GM06990 (cell line): ENCODE measurements at regions not wholly inside any gene's neighbourhood (a gene's known extent, or its start where the extent isn't known, plus 50 kb on each side); places are given as distances from the start of the nearest gene placed in this dataset.

Experiments
- DNase-seq: peaks from one replicate; pipeline ENCODE4 v3.0.0-alpha.2; 2011; ENCODE audit not compliant: insufficient read length; ENCODE audit errors: extremely low read depth
- H3K27me3 ChIP-seq: replicated peaks from 2 replicates; pipeline ENCODE4 v1.6.0; 2011; ENCODE audit warnings: low read length; ENCODE audit not compliant: control insufficient read depth, insufficient read depth
- H3K36me3 ChIP-seq: 2 replicates; pipeline ENCODE4 v1.5.1; 2011; ENCODE audit warnings: low read length; ENCODE audit not compliant: control insufficient read depth, insufficient read depth
- H3K4me3 ChIP-seq: replicated peaks from 2 replicates; pipeline ENCODE4 v1.5.1; 2011; ENCODE audit warnings: low read depth, mild to moderate bottlenecking, control low read depth, low read length
- TF ChIP-seq, protein P1 (sequence below): IDR thresholded peaks from 2 replicates; pipeline ENCODE4 v1.5.1; 2011; ENCODE audit warnings: low read length, control low read depth, mild to moderate bottlenecking, inconsistent platforms; ENCODE audit not compliant: insufficient read depth, poor library complexity, severe bottlenecking

DNA sequence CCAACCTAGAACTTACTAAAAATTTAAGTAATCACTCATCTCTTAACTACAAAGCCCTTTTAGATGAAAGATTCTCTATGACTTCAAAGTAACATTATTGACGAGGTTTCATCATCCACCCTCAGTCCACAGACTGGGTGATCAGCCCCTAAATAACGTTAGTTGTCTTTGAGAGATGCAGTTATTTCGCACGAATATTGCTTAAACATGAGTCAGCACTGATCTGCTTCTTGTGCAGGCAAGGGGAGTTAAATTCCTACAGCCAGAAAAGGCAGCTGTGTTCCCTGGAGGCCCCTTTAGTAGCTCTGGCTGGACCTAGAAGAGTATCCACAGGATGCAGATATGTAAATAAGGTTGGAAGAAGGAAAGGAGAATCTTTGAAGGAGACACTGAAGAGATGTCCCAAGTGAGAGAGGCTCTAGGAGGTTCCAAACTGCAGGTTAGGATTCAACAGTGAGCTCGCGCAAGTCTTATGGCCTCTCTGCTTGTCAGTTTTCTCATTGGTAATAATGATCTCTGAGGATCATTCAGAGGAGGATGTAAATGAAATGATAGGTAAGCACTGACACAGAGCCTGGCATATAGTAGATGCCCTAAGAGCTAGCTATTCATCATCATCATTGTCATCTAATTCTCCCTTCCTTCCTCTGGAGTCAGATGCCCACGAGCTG is 122.2 kb upstream of the MAN2A1 start:
- DNase-seq: no peak
- Histone ChIP-seq H3K27me3 (no peaks in the 10 kb centered on the region; the same call in 1 of the 2 replicates), H3K4me3 (no peak overlapping the region), H3K36me3 (no peaks in the 10 kb centered on the region)
- TF ChIP-seq, protein P1, sequence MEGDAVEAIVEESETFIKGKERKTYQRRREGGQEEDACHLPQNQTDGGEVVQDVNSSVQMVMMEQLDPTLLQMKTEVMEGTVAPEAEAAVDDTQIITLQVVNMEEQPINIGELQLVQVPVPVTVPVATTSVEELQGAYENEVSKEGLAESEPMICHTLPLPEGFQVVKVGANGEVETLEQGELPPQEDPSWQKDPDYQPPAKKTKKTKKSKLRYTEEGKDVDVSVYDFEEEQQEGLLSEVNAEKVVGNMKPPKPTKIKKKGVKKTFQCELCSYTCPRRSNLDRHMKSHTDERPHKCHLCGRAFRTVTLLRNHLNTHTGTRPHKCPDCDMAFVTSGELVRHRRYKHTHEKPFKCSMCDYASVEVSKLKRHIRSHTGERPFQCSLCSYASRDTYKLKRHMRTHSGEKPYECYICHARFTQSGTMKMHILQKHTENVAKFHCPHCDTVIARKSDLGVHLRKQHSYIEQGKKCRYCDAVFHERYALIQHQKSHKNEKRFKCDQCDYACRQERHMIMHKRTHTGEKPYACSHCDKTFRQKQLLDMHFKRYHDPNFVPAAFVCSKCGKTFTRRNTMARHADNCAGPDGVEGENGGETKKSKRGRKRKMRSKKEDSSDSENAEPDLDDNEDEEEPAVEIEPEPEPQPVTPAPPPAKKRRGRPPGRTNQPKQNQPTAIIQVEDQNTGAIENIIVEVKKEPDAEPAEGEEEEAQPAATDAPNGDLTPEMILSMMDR: no peak

DNA sequence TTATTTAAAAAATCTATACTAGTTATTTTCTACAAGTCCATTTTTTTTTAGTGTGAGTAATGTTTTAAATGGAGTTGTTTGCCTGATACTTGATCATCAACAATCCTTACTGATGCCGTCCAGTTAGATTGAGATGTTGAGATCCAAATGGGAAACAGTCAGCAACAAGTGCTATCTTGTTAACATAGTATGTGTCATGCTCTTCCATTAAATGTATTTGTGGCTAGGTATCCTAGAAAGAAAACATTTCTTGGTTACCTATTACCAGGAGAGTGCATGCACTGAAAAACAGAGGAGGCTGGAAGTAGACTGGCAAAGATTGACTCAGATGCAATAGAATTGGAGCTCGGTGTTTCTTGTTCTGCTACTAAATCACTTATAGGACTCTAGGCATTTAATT is 123.4 kb upstream of the MAN2A1 start:
- H3K27me3 ChIP-seq: no peaks in the 10 kb centered on the region; the same call in 1 of the 2 replicates
- TF ChIP-seq, protein P1: no peak
- DNase-seq: no peak
- no peak overlapping the region for H3K4me3 ChIP-seq
- H3K36me3 ChIP-seq: no peaks in the 10 kb centered on the region

DNA sequence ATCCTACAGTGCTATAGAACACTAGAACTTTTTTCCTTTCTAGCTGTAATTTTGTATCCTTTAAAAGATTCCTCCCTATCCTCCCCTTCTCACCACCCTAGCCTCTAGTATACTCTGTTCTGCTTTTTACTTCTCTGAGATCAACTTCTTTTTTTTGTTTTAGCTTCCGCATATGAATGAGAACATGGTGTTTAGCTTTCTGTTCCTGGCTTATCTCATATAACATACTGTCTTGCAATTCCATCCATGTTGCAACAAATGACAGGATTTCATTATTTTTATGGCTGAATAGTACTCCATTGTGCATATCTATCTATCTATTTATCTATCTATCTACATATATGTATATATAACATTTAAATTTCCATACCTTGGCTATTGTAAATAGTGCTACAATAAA is 126.0 kb upstream of the MAN2A1 start:
- TF ChIP-seq, protein P1: no peak
- H3K4me3 ChIP-seq: no peak overlapping the region
- no peak for DNase-seq
- no peaks in the 10 kb centered on the region for H3K36me3 ChIP-seq
- H3K27me3 ChIP-seq: no peaks in the 10 kb centered on the region

DNA sequence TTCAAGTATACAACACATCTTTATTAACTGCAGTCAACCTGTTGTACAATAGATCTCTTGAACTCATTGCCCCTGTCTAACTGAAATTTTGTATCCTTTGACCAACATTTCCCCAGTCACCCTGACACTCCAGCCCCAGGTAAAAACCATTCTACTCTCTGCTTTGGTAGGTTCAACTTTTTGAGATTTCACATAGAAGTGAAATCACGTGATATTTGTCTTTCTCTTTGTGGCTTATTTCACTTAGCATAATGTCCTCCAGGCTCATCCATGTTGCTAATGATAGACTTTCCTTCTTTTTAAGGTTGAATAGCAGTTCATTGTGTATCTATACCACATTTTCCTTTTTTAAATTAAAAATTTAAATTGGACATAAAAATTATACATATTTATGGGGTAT is 126.5 kb upstream of the MAN2A1 start:
- Histone ChIP-seq H3K4me3 (no peak overlapping the region), H3K36me3 (no peaks in the 10 kb centered on the region), H3K27me3 (no peaks in the 10 kb centered on the region)
- DNase-seq: no peak
- TF ChIP-seq, protein P1: no peak

DNA sequence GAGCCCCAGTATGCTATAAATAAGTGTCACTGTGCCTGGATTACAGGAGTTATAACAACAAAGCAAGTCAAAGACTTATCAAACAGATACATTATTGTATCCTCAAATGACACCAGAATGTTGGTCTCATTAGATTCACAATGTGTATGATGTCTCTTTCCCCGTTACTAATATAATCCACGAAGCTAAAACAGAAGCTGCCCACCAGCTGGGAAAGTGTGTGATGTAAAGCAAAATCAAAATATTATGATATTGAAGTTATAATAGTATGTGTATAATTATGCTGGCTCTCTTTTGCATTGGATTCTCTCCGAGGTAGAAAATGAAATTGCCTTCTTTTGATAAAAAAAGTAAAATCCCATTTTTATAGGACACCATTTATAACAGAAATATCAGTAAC is 127.3 kb upstream of the MAN2A1 start:
- Histone ChIP-seq H3K4me3 (no peak overlapping the region), H3K36me3 (no peaks in the 10 kb centered on the region), H3K27me3 (no peaks in the 10 kb centered on the region)
- TF ChIP-seq, protein P1: no peak
- no peak for DNase-seq

DNA sequence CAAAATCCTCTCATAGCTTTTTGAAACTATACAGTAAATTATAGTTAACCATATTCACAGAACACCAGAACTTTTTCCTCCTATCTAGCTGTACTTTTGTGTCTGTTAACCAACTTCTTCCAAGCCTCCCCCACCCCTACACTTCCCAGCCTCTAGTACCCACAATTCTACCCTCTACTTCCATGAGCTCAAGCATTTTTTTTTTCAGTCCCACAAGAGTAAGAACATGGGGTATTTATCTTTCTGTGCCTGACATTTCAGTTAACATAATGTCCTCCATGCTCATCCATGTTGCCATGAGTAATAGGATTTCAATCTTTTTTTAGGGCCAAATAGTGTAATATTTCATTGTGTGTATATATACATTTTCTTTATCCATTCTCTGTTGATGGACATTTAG is 128.3 kb upstream of the MAN2A1 start:
- Histone ChIP-seq H3K4me3 (no peak overlapping the region), H3K27me3 (no peaks in the 10 kb centered on the region), H3K36me3 (no peaks in the 10 kb centered on the region)
- TF ChIP-seq, protein P1: no peak
- no peak for DNase-seq
